Renal cortical epithelial cell (primary cell): ENCODE measurements at regions not wholly inside any gene's neighbourhood (a gene's known extent, or its start where the extent isn't known, plus 50 kb on each side); places are given as distances from the start of the nearest gene placed in this dataset.
A peak's percentile ranks its signal among the peaks of the same experiment; 100 is the strongest.

ENCODE experiments used
- DNase-seq: peaks from one replicate; pipeline ENCODE4 v3.0.0-alpha.2; 2011; ENCODE audit warnings: low read depth

DNA sequence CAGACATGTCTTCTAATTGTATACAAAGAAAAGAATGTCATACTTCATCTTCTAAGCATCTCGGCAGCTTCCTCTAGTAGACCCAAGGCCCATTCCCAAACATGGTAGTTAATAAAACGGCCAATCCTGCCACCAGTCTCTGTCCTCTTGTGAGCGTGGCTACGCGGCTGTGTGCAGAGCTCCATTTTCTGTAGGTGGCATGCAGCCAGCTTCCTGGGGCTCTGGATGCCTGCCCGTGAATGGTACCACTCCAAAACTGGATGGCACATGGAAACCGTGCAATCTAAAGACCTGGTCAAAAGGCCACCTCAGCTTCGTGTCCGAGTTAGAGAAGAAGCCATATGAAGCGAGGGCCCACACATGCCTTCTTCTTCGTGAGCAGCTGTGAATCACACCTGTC lies 110.7 kb downstream of the SIPA1L2 start:
- DNase-seq = no peak

- no peak for DNase-seq
Observed at GRCh38 chr1:232518349-232518748, 111.6 kb downstream of the SIPA1L2 start.

- DNase-seq = no peak
Observed at GRCh38 chr1:232517204-232517603, 112.7 kb downstream of the SIPA1L2 start.

- DNase-seq = no peak
Observed at GRCh38 chr1:232515706-232516105, 114.2 kb downstream of the SIPA1L2 start.

- no peak for DNase-seq
Observed at GRCh38 chr1:232512712-232513111, 117.2 kb downstream of the SIPA1L2 start.

DNA sequence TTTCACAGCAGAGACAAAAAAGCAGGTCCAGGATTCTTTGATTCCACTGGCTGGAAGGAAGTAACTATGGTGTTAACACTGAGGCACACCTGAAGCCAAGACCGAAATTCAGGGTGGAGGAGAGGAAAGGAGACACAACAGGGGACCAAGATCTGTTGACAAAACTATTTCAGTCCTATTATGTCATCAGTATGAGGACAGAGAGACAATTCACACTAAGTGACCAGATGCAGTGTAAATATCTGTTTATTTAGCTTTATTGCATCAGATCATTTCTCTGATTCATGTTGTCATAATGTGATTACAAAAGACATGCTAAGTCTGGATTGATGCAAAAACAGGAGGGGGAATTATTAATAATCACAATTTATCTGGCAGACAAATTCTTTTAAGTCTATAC lies 118.8 kb downstream of the SIPA1L2 start:
- no peak for DNase-seq

DNA sequence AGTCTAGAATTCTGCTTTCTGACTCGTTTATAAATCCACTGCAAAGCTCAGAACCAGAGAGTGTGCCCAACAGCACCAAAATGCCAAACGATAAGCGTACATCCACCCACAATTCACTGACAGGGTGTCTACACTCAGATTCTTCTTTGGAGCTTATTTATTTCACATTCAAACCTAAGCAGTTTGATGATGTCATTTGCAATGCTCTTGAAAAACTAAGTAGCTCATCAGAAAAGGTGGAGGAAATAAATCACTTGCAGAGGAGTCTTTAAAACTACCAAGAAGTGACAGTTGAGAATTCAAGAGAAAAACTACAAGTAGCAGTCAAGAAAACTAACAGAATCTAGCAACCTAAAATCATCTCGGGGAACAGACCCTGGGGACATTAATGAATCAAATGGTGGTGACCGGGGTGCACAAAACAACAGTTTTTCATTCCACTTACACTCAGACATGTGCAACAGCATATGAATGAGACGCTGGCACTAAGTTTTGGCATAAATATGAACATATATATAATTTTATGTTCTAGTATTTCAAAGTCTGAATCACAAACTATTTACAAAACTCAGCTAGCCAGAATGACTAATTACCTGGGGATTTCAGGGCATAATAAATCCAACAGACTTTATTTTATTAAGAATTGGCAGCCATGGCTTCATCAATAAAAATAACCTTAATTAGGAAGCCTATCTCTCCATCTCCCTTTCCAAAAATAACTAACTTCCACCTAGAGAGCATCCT lies 119.4 kb downstream of the SIPA1L2 start:
- DNase-seq = peak; percentile 25

DNA sequence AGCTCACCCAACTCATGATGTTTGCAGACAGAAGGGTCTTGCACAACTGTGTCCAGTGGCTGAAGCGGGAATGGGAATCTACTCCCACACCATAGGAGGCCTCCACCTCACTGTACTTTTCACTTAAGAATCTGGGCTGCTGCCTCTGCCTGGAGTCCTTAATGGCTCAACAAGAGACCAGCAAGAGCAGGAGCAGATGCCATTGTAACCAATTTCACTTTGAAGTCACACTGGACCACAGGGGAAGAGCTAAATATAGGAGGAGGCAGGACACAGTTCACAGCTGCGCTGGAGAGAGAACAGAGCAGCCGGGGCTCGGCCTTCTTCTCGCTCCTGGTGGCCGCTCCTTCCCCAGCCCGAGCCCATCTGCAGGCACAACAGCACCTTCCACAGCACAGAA lies 120.4 kb downstream of the SIPA1L2 start:
- peak; percentile 51 for DNase-seq

DNA sequence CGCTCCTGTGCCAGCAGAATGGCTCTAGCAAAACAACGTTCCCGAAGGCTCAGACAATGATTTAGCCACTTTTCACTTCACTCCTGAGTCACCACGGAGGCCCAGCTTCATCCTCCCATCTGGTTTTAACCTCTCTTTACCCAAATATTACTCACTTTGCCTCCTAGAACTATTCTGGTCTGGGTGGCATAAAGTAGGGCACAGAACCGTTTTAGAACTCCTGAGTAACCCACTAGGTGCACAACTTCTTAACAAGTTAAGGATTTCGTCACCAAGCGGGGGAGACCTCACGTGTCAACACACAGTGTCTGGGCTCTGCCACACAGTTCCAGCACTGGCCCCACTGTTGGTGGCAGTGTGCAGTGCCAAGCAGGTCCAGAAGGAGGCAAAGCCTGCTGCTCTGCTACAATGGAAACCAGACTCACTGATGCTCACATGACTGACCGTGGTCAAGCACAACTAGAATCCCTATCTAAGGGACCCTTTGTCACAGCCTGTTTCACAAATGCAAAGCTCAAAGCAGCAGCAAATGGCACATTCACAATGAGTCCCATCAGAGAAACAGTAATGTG lies 121.7 kb downstream of the SIPA1L2 start:
- DNase-seq = no peak

GRCh38 chr1:232507571-232507970 lies 122.4 kb downstream of the SIPA1L2 start:
- DNase-seq = no peak

DNA sequence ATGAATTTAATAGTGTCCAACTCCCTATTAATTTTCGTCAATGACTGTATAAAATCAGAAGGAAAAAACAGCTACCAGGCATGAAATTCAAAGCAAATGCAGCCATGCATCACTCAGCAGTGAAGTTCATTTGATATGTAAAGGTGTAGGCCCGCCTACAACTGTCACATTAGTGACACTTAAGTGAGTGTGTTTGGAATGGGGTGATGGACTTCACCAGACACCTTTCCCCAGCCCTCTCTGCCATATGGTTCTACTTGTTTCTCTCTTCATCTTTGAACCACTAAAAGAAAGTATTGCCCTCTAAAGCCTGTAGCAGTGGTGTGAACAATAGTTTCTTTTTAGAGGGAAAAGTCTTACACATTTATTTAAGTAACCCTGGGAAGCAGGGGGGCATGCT lies 124.0 kb downstream of the SIPA1L2 start:
- no peak for DNase-seq

GRCh38 chr1:232504651-232505050 lies 125.3 kb downstream of the SIPA1L2 start:
- no peak for DNase-seq

GRCh38 chr1:232503497-232503896 lies 126.4 kb downstream of the SIPA1L2 start:
- no peak for DNase-seq

GRCh38 chr1:232501854-232502253 lies 128.1 kb downstream of the SIPA1L2 start:
- DNase-seq = no peak

GRCh38 chr1:232499188-232499587 lies 130.7 kb downstream of the SIPA1L2 start:
- DNase-seq = no peak

GRCh38 chr1:232493869-232494268 lies 136.1 kb downstream of the SIPA1L2 start:
- DNase-seq = no peak

GRCh38 chr1:232489256-232489655 lies 140.7 kb downstream of the SIPA1L2 start:
- DNase-seq = no peak

DNA sequence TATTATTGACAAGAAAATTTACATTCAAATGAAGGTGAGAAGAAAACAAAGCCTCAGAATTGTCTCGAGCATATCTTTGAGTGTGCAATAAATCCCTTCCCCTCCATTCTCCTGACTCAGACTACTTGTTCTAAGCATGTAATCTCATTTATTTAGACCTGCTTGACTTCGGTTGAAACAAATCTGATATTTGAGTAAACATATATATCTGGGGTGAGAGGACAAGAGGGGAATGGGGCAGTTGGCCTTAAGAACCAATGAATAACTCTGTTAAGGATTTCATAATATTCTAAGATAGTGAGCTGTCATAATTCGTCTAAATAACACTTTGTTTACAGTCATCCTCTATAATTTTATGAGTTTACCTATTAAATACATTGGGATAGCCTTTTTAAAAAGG lies 142.7 kb downstream of the SIPA1L2 start:
- DNase-seq = no peak

GRCh38 chr1:232486454-232487207 lies 143.3 kb downstream of the SIPA1L2 start:
- DNase-seq = peak; percentile 90

DNA sequence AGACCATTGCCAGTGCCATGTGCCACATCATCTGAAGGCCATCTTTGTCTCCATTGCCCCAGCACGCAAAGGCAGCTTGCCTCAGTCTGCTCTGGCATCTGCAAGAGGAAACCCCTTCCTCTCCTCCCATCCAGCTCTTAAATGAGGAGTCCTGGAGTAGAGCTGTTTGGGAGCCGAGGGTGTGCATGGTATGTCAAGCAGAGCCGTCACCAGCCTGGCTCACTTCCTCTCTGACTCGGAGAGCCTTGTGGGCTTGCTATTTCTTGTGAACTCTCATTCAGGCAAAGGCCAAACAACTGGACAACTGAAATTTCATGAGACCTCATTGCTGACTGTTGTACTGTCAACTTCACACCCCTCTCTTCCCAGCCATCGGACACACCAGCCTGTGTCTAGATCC lies 143.9 kb downstream of the SIPA1L2 start:
- DNase-seq = peak; percentile 21

GRCh38 chr1:232484856-232485255 lies 145.1 kb downstream of the SIPA1L2 start:
- no peak for DNase-seq

GRCh38 chr1:232483826-232484225 lies 146.1 kb downstream of the SIPA1L2 start:
- DNase-seq = no peak

DNA sequence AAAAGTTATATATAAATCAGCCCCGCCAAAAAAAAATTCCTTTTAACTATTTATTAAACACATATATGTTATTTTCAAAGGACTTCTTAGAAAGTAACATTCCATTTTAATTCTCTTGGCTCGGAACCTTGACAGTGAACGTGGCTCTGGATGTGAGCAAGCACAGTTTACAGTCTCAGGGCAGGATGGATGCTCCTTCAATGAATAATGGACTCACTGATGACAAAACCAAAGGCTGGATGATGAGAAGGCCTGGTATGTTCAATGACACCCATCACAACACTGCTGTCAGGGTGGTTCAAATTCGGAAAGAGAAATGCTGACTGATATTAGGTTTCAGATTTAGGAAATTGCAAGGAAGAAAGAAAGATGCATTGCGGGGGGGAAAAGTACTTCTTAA lies 148.8 kb downstream of the SIPA1L2 start:
- DNase-seq = no peak
